GM12865 (cell line): ENCODE measurements at regions not wholly inside any gene's neighbourhood (a gene's known extent, or its start where the extent isn't known, plus 50 kb on each side); places are given as distances from the start of the nearest gene placed in this dataset.

Source experiments
- DNase-seq: peaks from one replicate; pipeline ENCODE4 v3.0.0; 2010; ENCODE audit warnings: low read depth
- H3K4me3 ChIP-seq: 2 replicates; pipeline ENCODE4 v1.5.1; 2011; ENCODE audit warnings: mild to moderate bottlenecking, low read depth, low read length, control low read depth
- TF ChIP-seq, protein P1 (sequence below): IDR thresholded peaks from 2 replicates; pipeline ENCODE4 v1.5.1; 2011; ENCODE audit warnings: low read length, control low read depth, low read depth, inconsistent platforms; ENCODE audit not compliant: insufficient read depth; ENCODE audit errors: missing control alignments

DNA sequence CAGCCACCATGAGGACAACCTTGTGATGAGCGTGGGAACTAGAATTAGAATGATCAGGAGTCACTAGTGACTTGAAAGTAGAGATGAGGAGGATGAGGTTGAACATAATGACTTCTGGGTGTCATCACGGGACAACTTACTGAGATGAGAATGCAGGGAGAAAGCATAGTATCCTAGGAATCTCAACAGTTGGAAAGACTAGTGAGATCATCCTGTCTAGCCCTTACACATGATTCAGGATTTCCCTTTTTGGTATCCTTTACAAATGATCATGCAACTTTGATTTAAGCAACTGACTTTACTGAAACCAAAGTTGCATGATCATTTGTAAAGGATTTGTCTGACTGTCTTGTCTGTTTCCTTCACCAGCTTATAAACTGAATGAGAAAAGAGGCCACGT, 51.8 kb upstream of the HIF1A start:
- DNase-seq = no peak
- TF ChIP-seq, protein P1, sequence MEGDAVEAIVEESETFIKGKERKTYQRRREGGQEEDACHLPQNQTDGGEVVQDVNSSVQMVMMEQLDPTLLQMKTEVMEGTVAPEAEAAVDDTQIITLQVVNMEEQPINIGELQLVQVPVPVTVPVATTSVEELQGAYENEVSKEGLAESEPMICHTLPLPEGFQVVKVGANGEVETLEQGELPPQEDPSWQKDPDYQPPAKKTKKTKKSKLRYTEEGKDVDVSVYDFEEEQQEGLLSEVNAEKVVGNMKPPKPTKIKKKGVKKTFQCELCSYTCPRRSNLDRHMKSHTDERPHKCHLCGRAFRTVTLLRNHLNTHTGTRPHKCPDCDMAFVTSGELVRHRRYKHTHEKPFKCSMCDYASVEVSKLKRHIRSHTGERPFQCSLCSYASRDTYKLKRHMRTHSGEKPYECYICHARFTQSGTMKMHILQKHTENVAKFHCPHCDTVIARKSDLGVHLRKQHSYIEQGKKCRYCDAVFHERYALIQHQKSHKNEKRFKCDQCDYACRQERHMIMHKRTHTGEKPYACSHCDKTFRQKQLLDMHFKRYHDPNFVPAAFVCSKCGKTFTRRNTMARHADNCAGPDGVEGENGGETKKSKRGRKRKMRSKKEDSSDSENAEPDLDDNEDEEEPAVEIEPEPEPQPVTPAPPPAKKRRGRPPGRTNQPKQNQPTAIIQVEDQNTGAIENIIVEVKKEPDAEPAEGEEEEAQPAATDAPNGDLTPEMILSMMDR = no peak
- no peak overlapping the region for H3K4me3 ChIP-seq

DNA sequence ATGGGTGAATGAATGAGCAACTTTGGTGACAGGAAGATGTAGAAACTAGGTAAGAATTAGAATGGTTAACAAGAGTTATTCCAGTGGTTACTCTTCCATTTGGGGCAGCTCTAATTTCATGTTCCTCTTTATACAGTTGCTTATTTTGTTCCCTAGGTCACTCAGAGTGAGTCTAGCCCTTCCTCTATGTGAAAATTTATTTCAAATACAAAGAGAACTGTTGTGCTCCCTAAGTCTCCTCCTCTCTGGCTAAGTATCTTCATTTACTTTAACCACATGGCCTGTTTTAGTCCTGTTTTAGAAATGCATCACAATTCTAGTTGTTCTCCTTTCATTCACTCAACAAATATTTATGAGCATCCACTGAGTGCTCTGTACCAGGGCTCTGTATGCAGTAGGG, 51.1 kb upstream of the HIF1A start:
- DNase-seq = no peak
- no peak overlapping the region for H3K4me3 ChIP-seq
- TF ChIP-seq, protein P1 = no peak

DNA sequence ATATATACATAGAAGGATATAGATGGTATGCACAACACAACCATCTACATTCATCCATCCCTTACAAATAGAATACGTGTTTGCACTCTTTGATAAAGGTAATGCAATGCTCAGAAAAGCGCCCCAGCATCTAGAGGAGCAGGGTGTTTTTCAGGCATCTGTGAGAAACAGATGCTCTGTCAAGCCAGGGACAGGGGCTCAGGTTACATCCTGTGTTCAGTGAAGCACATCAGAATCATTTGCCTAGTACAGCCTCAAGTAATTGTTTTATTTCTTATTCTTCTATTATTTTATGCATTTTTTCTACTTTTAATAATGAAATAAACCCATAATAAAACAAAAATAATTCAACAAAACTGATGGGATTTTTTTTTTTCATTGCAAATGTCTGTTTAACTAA, 50.5 kb upstream of the HIF1A start:
- DNase-seq = peak; percentile 44
- no peak overlapping the region for H3K4me3 ChIP-seq
- TF ChIP-seq, protein P1 = no peak

DNA sequence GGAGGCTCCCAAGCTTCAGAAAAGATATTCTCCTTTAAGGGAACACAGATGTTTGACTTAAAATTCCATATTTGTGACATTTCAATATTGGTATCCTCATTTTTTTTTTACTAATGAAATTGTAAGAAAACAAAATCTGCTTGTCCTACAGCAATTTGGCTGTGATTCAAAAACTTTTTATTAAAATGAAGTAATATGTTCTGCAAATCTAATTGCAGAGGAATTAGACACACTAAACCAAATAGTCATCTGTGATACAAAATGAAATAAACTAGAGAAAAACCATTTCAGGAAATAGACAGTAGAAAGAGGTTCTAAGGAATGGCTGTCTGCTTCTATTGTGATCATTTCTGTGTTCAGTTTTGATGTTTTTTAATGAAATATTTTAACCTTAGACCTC, 50.1 kb upstream of the HIF1A start:
- DNase-seq = no peak
- H3K4me3 ChIP-seq = no peak overlapping the region
- TF ChIP-seq, protein P1 = no peak
